ENCODE measurements at regions not wholly inside any gene's neighbourhood (a gene's known extent, or its start where the extent isn't known, plus 50 kb on each side); places are given as distances from the start of the nearest gene placed in this dataset.
"Not testable (repeated sequence)": the region's sequence is repeated elsewhere in the genome, so short reads cannot be mapped to it uniquely, and the experiment has no call there.

DNA sequence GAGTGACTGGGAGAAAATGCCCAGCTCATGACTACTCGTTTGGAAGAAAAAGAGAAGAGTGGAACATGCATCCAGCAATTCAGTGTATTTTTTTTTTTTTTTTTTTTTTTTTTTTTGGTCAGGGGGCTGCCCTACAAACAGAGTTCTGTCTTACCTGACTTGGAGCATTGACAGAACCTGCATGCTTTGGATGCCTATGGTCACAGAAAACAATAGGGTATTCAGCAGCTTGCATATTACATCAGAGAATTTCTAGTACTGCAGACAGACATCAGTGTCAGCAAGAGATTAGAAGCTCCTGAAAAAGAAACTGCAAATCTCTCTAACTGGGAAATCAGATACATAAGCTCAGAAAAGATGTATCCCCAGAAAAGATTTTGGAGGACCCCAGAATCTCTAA is 139.9 kb upstream of the FAM240B start:
- not testable (repeated sequence) for TF ChIP-seq POLR2A (IDR thresholded peaks at IDR 0.05; ENCODE audit: low read depth, low read length); EZH2 (IDR thresholded peaks at IDR 0.05; ENCODE audit: borderline replicate concordance, control insufficient read depth, low read depth, low read length); RCOR1 (conservative IDR thresholded peaks at IDR 0.05; ENCODE audit: low read depth, low read length); ZNF274 (IDR thresholded peaks at IDR 0.05; ENCODE audit: insufficient read depth, insufficient read length); ZNF24 (IDR thresholded peaks at IDR 0.05); SMAD5 (IDR thresholded peaks at IDR 0.05; ENCODE audit: low read depth); SUZ12 (IDR thresholded peaks at IDR 0.05; ENCODE audit: unreplicated experiment); USF2 (IDR thresholded peaks at IDR 0.05; ENCODE audit: borderline replicate concordance, low read depth, low read length); CEBPB (IDR thresholded peaks at IDR 0.05; ENCODE audit: borderline replicate concordance in 1 of 2, low read depth in 2 of 2, low read length in 2 of 2); USF1 (IDR thresholded peaks at IDR 0.05; ENCODE audit: borderline replicate concordance, extremely low read length, insufficient read depth, low read depth, low read length); RB1 (IDR thresholded peaks at IDR 0.05; ENCODE audit: borderline replicate concordance)
- TF ChIP-seq, protein P1, sequence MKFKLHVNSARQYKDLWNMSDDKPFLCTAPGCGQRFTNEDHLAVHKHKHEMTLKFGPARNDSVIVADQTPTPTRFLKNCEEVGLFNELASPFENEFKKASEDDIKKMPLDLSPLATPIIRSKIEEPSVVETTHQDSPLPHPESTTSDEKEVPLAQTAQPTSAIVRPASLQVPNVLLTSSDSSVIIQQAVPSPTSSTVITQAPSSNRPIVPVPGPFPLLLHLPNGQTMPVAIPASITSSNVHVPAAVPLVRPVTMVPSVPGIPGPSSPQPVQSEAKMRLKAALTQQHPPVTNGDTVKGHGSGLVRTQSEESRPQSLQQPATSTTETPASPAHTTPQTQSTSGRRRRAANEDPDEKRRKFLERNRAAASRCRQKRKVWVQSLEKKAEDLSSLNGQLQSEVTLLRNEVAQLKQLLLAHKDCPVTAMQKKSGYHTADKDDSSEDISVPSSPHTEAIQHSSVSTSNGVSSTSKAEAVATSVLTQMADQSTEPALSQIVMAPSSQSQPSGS (IDR thresholded peaks at IDR 0.05; ENCODE audit: low read length) = not testable (repeated sequence)
- TF ChIP-seq, protein P2, sequence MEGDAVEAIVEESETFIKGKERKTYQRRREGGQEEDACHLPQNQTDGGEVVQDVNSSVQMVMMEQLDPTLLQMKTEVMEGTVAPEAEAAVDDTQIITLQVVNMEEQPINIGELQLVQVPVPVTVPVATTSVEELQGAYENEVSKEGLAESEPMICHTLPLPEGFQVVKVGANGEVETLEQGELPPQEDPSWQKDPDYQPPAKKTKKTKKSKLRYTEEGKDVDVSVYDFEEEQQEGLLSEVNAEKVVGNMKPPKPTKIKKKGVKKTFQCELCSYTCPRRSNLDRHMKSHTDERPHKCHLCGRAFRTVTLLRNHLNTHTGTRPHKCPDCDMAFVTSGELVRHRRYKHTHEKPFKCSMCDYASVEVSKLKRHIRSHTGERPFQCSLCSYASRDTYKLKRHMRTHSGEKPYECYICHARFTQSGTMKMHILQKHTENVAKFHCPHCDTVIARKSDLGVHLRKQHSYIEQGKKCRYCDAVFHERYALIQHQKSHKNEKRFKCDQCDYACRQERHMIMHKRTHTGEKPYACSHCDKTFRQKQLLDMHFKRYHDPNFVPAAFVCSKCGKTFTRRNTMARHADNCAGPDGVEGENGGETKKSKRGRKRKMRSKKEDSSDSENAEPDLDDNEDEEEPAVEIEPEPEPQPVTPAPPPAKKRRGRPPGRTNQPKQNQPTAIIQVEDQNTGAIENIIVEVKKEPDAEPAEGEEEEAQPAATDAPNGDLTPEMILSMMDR (IDR thresholded peaks at IDR 0.05 in 2 of 3, conservative IDR thresholded peaks at IDR 0.05 in 1 of 3; ENCODE audit: control insufficient read depth in 2 of 3, extremely low read depth in 1 of 3, insufficient read depth in 1 of 3, low read depth in 3 of 3, low read length in 3 of 3) = not testable (repeated sequence)
- TF ChIP-seq, protein P3, sequence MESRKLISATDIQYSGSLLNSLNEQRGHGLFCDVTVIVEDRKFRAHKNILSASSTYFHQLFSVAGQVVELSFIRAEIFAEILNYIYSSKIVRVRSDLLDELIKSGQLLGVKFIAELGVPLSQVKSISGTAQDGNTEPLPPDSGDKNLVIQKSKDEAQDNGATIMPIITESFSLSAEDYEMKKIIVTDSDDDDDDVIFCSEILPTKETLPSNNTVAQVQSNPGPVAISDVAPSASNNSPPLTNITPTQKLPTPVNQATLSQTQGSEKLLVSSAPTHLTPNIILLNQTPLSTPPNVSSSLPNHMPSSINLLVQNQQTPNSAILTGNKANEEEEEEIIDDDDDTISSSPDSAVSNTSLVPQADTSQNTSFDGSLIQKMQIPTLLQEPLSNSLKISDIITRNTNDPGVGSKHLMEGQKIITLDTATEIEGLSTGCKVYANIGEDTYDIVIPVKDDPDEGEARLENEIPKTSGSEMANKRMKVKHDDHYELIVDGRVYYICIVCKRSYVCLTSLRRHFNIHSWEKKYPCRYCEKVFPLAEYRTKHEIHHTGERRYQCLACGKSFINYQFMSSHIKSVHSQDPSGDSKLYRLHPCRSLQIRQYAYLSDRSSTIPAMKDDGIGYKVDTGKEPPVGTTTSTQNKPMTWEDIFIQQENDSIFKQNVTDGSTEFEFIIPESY (IDR thresholded peaks at IDR 0.05) = not testable (repeated sequence)

All from GM12878 (cell line).